T-helper 1 cell (primary cell): ENCODE measurements at regions not wholly inside any gene's neighbourhood (a gene's known extent, or its start where the extent isn't known, plus 50 kb on each side); places are given as distances from the start of the nearest gene placed in this dataset.
"Not testable (repeated sequence)": the region's sequence is repeated elsewhere in the genome, so short reads cannot be mapped to it uniquely, and the experiment has no call there.

Source experiments
- DNase-seq, 5 donors: peaks; one replicate each; pipeline ENCODE4 v3.0.0-alpha.2; 2012 to 2020

DNA sequence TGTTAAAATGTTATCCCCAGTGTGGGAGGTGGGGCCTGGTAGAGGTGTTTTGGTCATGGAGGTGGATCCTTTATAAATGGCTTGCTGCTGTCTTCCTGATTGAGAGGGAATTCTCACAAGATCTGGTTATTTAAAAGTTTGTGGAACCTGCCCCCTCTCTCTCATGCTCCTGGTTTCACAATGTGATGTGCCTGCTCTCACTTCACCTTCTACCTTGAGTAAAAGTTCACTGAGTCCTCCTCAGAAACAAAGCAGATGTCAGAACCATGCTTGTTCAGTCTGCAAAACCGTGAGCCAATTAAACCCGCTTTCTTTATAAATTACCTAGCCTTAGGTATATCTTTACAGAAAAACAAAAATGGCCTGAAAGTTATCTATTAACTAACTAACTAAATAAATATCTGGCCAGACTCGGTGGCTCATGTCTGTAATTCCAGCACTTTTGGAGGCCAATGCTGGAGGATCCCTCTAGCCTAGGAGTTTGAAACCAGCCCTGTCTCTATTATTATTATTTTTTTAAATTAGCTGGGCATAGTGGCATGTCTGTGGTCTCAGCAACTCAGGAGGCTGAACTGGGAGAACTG is 1067.4 kb downstream of the CDH9 start:
- DNase-seq = no peak

DNA sequence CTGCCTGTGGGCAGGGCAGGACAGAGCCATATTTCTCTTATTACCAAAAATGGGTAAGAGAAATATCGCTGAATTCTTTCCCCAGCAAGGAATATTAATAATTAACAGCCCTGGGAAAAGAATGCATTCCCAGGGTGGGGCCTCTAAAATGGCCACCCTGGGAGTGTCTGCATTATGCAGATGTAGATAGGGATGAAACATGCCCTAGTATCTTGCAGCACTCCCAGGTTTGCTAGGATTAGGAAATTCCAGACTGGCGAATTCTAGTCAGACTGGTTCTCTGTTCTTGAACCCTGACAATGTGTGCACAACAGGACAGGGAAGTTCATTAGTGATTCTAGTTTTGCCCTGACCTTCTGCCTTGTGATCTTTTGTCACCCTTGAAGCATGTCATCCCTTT is 1069.3 kb downstream of the CDH9 start:
- not testable (repeated sequence) for DNase-seq

DNA sequence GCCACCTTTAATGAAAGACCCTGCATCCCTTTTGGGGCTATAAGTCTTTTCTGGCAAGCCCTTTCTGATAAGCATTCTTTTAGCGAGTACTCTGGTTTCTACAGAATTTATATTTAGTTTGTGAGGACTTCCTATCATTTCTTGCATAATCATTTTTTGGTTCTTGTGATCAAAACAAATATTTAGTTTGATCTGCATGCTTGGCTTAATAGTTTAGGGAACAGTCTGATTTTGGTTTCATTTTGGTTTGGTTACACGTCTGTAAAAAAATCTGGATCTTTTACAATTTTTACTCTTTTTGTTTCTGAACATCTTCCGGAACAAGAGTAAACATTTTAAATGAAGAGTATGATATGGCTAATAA is 1074.4 kb downstream of the CDH9 start:
- no peak for DNase-seq

DNA sequence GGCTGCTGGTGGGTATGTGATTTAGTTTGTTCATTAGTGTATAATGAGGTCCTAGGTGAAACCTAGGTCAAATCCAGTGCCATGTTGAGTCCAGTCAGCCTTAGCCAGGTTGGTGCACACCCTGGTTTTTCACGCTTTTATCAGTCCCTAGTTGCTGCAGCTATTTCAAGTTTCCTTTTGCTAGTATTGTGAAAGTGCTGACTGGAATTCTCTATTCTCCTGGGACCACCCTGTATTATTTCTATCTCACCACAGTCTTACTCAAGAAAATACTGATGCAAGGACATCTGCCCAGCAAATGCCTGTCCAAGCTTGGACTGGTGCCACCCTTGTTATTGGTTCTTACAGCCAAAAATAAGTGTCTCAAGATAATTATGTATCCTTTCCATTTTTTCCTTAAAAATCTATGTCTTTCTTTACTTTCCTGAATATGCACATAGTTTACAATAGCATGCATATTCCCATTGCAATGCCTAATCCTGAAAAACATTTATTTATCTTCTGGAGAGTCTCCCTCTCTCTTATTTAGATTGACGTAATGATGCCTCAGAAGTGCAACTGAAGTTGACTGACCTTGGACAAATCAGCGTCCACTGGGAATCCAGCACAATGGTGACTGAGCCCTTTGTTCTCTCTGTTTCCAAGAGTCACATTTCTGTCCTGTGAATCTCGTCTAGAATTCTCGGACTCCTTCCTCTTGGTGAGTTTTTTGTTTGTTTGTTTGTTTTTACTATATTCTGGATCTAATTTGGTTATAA is 1075.0 kb downstream of the CDH9 start:
- no peak for DNase-seq

DNA sequence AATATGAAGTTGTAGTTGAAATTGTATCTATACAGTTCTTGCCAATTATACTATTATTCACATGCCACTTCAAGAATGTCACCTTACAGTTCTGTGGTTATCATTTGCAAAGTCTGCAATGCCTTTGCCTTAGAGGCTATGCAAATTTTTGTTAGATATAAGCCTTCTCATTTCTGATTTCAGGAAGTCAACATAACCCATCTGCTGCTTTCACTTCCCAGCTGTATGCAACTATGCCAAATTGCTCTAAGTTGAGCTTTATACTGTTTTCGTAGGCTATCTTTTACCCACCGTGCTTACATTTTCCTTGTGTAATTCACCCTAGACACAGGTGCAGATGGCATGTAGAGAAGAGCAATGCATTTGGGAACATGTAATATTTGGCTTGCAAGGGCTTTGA is 1083.0 kb downstream of the CDH9 start:
- DNase-seq = no peak

DNA sequence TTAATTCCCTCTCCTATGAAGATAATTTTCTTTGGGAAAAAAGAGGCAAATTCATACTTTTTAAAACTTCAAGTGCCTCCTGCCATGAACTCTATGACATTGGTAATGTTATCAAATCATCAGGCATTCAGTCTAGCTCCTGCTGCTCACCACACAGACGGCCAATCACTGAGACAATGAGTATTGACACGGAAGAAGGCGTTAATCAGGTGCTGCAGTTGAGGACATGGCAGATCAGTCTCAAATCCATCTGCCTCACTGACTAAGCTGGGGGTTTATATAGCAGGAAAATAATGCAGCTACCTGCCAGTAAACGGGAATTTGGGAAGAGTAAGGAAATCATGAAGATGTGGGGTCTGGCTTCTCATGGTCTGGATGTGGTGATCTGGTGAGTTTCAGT is 1087.7 kb downstream of the CDH9 start:
- DNase-seq = no peak

DNA sequence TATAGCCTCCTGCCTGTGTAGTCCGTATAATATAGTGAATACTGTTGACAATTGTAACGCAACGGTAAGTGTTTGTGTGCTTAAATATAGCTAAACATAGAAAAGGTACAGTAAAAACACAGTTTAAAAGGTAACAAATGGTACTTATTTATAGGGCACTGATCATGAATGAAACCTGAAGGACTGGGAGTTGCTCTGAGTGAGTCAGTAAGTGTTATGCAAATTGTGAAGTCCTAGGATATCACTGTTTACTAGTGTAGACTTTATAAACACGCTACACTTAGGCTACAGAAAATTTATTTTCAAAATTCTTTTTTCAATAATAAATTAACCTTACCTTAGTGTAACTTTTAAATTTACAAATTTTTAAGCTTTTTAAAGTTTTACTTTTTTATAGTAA is 1090.1 kb downstream of the CDH9 start:
- no peak for DNase-seq

DNA sequence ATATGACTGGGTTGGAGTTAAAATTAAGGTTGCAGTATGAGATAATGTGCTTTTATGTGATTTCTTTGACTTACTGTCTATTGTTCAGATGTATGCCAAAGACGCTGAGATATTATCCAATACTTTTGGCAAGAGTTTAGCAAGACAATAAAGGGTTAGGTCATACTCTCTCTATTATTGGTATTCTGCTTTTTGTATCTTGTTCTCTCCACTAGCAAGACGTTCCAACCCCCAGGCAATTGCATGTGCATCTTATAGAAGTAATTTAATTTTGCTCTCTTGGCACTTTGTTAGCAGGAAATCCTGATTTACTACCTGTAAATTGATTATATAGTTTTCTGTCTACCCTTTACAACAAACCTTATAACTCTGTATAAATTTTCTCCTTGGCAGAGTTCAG is 1093.6 kb downstream of the CDH9 start:
- DNase-seq = no peak

DNA sequence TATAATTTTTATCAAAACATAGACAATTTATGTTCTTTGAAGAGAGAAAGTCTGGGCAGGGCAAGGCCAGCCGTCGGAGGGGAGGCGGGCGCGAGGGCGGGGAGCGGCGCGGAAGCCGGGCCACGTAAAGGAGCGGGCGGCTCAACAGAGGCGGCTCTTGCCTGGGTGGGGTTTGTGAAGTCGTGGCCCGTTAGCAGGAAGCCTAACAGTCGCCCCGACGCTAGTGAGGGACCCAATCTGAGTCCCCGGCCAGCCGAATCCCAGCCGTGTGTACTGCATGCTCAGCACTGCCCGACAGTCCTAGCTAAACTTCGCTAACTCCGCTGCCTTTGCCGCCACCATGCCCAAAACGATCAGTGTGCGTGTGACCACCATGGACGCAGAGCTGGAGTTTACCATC is 1129.2 kb downstream of the CDH9 start:
- no peak for DNase-seq

DNA sequence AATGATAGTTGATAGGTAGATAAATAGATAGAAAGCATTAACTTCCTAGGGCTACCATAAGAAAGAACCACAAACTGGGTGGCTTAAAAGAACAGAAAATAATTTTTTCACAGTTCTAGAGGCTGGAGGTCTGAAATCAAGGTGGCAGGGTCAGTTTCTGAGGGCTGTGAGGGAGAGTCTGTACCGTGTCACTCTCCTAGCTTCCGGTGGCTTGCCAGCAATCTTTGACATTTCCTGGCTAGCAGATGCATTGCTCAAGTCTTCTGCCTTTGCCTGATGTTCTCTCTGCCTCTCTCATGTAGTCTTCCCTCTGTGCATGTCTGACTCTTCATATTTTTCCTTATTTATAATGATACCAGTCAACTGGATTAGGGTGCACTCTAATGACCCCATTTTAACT is 1132.7 kb downstream of the CDH9 start:
- DNase-seq = no peak

DNA sequence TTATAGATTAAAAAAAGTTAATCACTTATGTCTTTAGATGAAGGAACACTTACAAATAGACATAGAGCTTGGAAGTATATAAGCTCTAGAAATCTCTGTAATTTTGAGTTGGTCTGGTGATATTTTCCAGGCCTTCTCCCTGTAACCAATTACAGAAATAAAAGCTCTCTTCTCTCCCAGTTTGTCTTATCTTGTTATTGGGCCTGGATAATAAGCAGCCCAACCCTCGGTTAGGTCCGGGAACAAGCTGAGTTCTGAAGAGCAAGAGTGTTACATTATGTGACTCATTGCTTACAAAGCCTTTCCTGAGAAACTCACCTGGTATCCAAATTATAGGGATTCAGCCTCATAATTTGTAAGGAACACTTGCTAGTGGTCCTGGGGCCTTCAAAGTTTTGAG is 1146.2 kb downstream of the CDH9 start:
- no peak for DNase-seq

DNA sequence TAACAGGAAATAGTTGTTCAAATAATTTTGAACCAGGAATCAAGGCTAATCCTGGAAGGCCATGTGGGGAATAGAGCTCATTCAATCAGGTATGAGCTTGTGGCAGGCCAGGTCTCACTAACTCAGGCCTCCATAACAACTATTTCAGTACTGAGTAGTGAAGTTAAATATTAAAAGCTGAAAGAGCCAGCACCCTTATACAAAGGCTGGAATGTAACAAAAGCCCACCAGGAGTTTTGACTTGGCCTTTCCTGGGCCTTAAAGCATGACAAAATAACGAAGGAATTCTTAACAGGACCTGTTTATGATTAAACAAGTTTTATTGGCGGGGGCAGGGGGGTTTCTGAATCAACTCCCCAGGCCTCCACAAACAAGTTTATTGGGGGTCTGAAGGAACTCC is 1146.7 kb downstream of the CDH9 start:
- no peak for DNase-seq

DNA sequence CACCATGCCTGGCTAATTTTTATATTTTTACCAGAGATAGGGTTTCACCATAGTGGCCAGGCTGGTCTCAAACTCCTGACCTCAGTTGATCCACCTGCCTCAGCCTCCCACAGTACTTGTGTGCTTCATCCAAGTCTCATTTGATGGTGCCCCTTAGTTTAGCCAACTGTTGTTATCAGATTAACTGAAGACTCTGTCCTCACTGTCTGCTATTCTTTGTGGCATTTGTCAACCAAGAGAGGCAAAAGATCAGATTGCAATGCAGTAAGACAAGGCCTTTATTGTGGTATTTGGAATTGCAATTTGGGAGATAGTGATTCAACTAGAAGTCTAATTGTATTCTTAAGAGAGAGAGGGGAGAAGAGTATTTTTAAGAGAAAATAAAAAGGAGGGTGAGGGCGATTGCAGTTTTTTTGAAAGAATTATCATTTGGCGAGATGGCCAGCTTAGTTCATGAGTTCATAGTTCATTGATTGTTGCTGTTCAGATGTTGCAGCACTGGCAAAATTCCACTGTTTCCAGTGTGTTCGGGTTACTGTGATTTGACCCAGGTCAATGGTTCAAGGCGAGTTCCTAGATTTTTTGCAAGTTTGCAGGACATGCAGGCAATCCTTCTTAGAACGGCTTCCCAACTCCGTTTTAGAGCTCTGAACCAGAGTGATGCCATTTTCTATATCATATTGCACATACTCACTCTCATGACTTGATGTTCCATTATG is 1156.9 kb downstream of the CDH9 start:
- no peak for DNase-seq

DNA sequence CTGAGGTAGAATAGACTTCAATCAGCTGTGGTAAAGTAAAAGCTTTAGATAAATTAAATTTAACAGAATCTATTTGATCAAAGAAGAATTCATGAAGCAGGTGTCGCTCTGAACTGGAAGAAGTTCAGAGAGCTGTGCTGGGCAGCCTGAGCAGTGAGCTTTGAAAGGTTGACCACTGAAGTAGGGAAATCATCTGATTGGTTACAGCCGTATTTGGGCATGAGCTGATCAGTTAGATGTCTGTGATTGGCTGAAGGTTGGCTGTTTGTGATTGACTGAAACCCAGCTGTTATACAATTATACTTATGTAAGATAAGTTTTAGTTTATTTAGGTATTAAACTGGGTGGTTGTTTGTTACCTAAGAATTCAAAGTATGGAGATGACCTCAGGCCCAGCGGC is 1174.6 kb downstream of the CDH9 start:
- no peak for DNase-seq

DNA sequence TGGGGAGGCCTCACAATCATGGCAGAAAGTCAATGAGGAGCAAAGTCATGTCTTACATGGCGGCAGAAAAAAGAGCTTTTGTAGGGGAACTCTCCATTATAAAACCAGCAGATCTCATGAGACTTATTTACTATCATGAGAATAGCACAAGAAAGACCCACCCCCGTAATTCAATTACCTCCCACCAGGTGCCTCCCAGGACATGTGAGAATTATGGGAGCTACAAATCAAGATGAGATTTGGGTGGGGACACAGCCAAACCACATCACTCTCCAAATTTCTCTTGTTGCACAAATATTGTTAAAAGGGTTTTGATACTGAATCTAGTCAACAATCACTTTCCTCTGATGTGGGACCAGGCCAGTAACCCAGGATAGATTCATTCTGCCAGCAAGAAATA is 1176.1 kb downstream of the CDH9 start:
- DNase-seq = no peak

DNA sequence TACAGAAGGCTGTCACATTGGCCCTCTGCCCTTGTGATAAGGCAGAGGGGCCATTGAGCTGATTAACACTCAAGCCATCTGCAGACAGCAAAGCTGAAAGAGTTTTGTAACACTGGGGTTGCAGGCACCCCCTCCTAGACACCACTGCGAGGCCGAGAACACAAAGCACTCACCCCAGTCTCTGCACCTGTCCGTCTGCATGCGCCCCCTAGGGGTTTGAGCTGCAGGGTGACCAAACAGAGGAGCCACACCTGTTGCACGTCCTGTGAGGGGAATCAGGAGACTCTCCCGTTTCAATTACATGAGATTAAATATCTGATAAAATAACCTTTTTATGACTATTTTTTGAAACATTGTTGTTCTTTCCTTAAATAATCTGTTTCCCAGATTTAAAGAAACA is 1180.4 kb downstream of the CDH9 start:
- no peak for DNase-seq

DNA sequence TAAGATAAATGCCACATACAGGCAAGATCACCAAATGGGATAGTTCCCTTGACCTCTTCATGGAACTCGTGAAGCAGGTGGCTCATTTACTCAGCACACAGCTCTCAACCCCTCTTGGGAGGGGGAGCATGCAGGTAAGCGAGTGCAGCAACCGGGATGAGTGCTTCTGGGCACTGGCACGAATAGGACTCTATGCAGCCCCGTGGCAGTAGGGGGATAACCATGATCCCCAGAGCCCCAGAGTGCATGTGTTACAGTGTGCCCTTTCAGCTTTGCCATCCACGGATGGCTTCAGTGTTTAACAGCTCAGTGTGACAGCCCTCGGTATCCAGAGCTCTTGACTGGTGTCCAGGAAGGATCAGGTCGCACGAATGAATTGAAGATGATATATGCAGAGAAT is 1187.1 kb downstream of the CDH9 start:
- no peak for DNase-seq

DNA sequence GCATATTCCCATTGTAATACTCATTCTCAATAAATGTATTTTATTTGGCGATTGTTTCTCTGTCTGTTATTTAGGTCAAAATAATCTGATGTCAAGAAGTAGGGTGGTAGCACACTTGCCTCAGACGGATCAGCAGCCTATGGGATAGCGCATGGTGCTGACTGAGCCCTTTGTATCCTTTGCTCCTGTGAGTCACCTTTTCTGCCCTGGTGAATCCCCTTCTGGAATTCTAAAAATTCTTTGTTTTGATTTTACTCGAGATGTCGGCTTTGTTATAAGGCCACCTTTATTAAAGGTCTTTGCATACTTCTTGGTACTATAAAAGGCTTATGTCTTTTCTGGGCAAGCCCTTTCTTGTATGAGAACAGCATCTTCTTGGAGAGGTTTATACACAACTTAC is 1187.8 kb downstream of the CDH9 start:
- DNase-seq = no peak

DNA sequence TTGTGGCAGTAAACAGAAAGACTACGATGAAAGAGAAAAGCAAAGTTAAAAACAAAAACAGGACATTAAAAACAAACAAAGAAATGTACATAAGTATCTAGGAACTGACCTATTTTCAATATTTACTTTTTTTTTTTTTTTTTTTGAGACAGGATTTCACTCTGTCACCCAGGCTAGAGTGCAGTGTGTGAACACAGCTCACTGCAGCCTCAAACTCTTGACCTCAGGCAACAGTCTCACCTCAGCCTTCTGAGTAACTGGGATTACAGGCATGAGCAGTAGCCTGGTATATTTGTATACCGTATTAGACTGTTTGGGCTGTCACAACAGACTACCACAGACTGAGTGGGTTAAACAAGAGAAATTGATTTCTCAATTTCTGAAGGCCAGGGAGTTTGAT is 1189.1 kb downstream of the CDH9 start:
- DNase-seq = no peak

DNA sequence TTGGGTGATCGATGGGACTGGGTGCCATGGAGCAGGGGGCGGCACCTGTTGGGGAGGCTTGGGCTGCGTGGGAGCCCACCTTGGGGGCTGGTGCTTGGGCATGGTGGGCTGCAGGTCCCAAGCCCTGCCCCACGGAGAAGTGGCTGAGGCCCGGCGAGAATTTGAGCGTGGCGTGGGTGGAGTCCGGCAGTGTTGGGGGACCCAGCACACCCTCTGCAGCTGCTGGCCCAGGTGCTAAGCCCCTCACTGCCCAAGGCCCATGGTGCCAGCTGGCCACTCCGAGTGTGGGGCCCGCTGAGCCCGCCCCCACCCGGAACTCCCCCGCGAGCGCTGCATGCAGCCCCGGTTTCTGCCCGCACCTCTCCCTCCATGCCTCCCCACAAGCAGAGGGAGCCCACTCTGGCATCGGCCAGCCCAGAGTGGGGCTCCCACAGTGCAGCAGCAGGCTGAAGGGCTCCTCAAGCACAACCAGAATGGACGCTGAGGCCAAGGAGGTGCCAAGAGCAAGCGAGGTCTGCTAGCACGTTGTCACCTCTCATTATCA is 1178.6 kb upstream of the CDH10 start:
- peak in 1 of 5 donors; percentile 0 for DNase-seq
